Ureter (tissue), 1 donor: ENCODE measurements at regions not wholly inside any gene's neighbourhood (a gene's known extent, or its start where the extent isn't known, plus 50 kb on each side); places are given as distances from the start of the nearest gene placed in this dataset.
A peak's percentile ranks its signal among the peaks of the same experiment; 100 is the strongest.

Experiments used
- DNase-seq: peaks from one replicate; pipeline ENCODE4 v3.0.0-alpha.2; 2020; ENCODE audit warnings: low spot score
- donor health status: DM: yes; HTN: yes; CAD: no.

GRCh38 chr17:14946481-14946880 lies 318.6 kb downstream of the PMP22 start:
- DNase-seq, result no peak

DNA sequence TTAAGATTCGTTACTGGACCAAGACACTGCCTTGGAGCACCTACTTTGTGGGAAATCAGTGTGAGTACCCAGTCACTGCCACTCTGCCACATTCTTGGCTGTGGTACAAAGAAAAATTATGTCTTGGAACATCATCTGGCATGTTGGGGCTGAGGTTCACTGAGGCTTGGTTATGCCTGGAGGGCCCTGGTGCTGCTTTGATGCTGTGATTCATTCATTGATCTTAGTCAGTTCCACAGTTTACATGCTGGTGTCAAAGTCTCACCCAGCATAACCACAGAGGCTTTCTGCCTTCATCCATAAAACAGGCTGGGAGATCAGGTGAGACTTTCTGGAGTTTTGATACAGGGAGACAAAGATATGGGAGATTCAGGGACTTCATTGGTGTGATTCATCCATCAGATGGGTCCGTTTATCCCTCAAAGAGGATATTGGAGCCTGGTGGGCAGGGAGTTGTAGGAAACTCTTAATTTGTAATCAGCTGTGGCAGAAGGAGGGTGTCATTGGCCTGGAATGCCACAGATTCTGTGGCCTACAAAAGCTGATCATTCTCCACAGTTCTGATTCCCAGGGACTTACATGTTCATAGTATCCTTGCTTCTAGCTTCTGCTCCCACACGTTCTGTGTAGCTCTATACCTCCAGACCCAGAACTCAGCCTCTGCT lies 322.5 kb downstream of the PMP22 start:
- DNase-seq, result no peak

- DNase-seq, result no peak
Measured at GRCh38 chr17:14940938-14941265, 324.2 kb downstream of the PMP22 start.

GRCh38 chr17:14940108-14940937 lies 324.8 kb downstream of the PMP22 start:
- DNase-seq, result no peak

- no peak for DNase-seq
Measured at GRCh38 chr17:14935845-14936485, 329.2 kb downstream of the PMP22 start.

GRCh38 chr17:14935139-14935841 lies 329.8 kb downstream of the PMP22 start:
- DNase-seq, result no peak

DNA sequence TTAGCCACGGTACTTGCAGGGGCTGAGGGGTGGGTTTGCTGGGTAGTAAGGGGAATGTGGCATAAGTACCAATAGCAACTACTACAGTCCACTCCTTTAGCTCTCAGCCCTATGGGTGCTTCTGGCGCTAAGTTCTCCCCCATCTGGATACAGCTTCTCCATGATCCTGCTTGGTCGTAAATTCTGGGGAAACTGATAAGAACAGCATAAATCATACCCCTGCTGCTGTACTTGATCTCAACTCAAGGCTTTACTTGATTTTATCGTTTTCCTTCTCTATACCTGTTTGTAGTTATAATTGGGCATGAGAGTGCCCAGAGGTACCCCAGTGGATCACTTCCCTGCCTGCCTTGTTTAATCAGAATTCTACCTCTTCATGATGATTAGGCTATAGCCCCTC lies 331.4 kb downstream of the PMP22 start:
- DNase-seq, result no peak

- DNase-seq, result peak; percentile 61
Measured at GRCh38 chr17:14926526-14927122, 338.5 kb downstream of the PMP22 start.

- no peak for DNase-seq
Measured at GRCh38 chr17:14926073-14926472, 339.1 kb downstream of the PMP22 start.

DNA sequence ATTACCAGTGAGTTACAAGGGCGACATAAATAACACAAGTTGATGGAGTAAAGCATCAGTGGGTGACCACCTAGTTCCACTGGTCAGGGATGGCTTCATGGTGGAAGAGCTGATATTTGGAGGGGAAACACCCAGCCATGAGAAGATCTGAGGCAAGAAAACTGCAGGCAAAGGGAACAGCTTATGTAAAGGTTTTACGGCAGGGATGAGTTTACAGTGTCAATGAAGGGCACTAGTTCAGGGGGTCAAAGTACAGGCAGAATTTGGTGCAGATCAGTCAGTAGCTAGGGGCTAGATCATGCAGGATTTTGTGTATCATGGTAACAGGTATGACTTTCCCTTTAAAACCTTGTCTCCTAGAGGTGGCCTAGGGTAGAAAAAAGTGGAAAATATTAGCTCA lies 339.6 kb downstream of the PMP22 start:
- DNase-seq, result no peak

DNA sequence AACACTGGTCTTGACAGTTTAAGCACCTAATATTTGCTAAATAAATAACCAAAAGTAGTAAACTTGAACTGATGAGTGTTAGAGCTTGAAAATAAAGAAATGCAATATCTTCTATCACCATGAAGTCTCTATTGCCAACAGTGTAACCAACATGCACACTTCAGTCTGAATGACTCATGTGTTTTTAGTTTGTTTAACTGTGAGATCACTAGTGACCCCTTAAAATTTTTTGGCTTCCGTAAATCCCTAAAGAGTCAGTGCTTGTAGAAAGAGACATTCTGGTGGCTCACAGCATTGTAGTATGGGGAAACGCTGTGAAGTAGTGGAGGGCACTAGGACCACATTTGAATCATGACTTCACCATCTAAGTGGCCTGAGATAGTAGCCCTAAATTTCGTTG lies 341.1 kb downstream of the PMP22 start:
- no peak for DNase-seq

GRCh38 chr17:14922411-14922810 lies 342.7 kb downstream of the PMP22 start:
- DNase-seq, result no peak

DNA sequence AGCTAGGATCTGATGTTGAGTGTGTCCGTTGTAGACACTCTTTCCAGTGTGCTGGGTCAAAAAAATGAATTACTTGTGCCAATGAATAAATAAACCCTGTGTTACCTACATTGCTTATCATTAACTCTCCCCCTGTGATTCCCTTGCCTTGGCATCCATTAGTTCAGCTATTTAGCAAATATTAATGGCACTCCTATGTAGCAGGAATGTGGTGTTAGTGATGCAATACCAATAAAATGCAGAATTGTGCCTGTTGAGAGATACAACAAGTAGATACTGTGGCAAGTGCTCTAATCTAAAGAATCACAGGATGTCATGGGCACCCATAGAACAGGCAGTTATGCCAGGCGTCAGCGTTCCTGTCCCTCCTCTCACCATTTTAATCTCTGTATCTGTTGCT lies 343.2 kb downstream of the PMP22 start:
- DNase-seq, result no peak

DNA sequence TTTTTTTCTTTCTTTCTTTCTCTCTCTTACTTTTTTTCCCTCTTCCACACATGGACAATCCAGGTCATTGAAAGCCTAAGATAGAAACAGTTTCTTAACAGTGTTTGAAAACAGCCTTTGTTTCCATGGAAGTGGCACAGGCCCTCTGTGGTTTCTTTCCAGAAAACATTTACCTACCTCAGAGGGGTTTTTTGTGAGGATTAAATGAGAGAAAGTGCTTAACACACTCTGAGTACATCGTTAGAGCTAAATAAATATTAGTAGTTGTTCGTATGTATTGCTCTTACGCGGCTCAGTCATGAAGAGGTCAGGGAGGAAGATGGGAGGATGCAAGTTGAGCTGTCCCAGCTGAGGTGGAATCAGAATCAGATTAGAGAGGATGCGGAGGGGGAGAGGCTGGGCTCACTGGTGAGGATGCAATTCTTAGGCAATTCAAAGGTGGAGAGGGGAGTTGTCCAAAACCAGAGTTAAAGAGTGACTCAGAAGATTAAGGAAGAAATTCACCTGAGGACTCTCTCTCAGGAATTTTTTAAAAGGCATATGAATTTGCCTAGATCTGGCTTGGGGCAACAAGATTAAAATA lies 345.4 kb downstream of the PMP22 start:
- no peak for DNase-seq

GRCh38 chr17:14919094-14919493 lies 346.0 kb downstream of the PMP22 start:
- DNase-seq, result no peak

DNA sequence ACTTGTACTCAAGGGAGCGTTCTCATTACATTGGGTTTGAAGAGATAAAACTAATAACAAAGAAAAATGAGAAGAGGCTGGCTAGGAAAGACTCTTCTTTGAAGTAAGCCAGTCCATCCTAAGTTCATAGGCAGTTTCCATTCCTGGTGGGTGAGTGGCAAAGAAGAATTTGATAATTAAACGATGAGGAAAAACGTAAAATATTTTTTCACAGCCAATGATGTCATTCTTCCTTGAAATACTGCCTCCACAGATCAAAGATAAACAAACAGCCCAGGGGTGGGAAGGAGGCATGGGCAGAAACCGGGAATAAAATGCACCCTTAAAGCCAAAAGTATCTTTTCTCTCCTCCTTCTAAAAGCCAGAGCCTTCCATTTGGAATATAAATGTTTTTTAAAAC lies 346.6 kb downstream of the PMP22 start:
- DNase-seq, result no peak

DNA sequence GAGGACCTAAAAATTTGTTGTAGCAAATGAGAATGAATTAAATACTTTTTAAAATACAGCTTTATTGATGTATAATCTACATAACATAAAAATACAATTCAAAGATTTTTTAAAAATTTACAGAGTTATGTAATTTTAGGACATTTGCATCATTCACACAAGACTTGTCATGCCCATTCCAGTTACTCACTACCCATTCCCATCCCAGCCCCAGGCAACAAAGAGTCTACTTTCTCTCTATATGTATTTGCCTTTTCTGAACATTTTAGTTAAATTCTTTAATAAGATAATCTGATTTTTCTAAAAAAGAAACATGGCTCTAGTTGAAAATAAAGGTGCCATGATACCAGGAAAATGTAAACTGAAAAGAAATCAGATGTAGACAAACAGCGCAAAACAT lies 354.2 kb downstream of the PMP22 start:
- no peak for DNase-seq

DNA sequence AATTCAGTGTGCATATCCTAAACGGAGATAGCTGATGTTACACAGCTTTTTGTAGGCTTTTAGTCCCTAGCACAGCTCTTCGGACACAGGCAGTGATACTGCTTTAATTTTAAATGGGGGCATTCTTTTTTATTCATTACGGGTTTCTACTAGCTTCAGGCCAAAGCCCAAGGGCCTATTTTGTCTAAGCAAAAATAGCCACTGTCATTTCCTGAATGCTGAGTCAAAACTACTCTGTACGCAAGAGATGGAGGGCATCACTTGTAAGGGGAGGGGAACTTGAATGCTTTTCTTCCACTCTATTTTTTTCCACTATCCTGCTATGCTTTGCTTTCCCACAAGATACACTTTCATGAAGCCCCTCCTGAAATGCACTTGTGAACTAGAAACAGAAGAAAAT lies 360.7 kb downstream of the PMP22 start:
- DNase-seq, result no peak

DNA sequence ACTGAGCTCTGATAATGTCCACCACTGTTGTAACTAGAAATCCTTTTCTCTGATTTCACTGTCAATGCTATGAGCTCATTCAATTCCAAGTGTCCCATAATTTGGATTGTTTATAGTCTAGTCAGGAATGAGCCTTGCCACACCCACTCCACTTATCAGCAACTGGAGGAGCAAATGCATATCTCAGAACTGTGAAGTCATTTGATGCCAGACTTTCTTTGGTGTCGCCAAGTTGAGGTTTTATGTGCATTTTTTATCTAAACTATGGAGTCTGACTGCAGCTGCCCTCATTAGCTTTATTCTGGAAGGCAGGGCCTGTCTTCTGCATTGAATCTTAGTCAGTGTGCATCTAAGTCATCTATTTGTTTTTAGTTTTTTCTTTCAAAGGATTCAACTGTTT lies 361.3 kb downstream of the PMP22 start:
- DNase-seq, result no peak

DNA sequence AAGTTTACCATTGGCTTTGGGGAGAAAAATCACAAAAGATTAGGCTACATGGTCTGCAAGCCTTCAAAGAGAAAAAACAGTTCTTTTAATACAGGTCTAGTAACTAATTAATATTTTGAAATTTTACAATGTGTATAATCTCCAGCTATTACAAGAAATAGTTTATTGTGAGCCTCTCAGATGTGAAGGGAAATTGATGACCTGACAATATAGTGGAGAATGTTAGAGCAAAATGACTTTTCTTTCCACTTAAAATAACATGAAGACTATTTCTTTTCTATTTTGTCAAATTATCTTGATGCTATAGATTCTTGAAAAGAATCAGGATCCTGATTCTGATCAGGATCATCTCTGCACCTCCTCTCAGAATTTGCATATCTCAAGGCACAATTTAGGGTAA lies 362.3 kb downstream of the PMP22 start:
- no peak for DNase-seq

- DNase-seq, result no peak
Measured at GRCh38 chr17:14902297-14902696, 362.8 kb downstream of the PMP22 start.

DNA sequence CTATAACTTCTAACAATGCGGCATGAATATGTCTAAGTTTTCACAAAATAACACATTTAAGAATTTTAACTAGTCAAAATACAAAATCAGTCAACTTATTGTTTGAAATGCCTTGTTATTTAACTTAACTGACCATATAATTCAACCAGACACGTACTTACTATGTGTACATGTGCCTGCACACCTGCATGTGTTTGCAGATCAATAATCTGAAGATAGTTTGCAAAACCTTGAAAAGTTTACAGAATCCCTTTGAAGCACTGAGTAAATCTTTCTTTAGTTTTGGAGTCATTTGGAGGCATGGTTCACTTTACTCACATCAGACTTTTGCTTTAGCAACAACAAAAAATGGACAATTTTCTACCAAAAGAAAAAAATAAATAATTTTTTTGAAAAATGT lies 363.8 kb downstream of the PMP22 start:
- no peak for DNase-seq
